B cell (primary cell): ENCODE measurements at regions not wholly inside any gene's neighbourhood (a gene's known extent, or its start where the extent isn't known, plus 50 kb on each side); places are given as distances from the start of the nearest gene placed in this dataset.

Source experiments
- ATAC-seq: fragments of 200-7000 bp; cut with Tn5 transposase; one replicate; pipeline ENCODE4 v1.10.0; 2021; ENCODE audit warnings: low read depth, mild to moderate bottlenecking, moderate number of reproducible peaks, moderate library complexity
- CTCF ChIA-PET: fragments of 350-600 bp; sonication (Branson Sonifier 250); formaldehyde crosslinking; loops from one replicate; lab custom pipeline; 2021; ENCODE audit warnings: antibody characterized with exemption, inconsistent platforms; lab: Charles Lee
- POLR2A ChIA-PET: fragments of 350-600 bp; sonication (Branson Sonifier 250); formaldehyde crosslinking; loops from one replicate; lab custom pipeline; 2021; ENCODE audit warnings: antibody characterized with exemption; lab: Charles Lee
- DNase-seq: peaks from one replicate; pipeline ENCODE4 v3.0.0; 2013
- H2AFZ ChIP-seq: 2 replicates; pipeline ENCODE4 v1.6.1; 2012; ENCODE audit warnings: mild to moderate bottlenecking, low read depth, low read length; ENCODE audit not compliant: insufficient read depth, poor library complexity, severe bottlenecking
- H3K27ac ChIP-seq, 2 donors: 1 replicate in 1 of 2; 2 replicates in 1 of 2; pipeline ENCODE4 v1.5.1; 2012 to 2013; ENCODE audit warnings: low read length in 2 of 2, mild to moderate bottlenecking in 2 of 2, moderate library complexity in 1 of 2
- H3K27me3 ChIP-seq, 4 experiments: fragments of 200-600 bp in 1 of 4; sonication (generic) in 1 of 4; replicated peaks in 1 of 4; 1 replicate in 2 of 4; 2 replicates in 2 of 4; pipeline versions ENCODE4 v1.6.1 to v1.7.0; 2013 to 2016; ENCODE audit warnings: low read length in 3 of 4, mild to moderate bottlenecking in 2 of 4, mixed read lengths in 1 of 4, moderate library complexity in 1 of 4; ENCODE audit not compliant: insufficient read depth in 4 of 4, control insufficient read depth in 3 of 4; ENCODE audit errors: control extremely low read depth in 1 of 4
- H3K36me3 ChIP-seq, 2 experiments: replicated peaks in 1 of 2; 1 replicate in 1 of 2; 2 replicates in 1 of 2; pipeline versions ENCODE4 v1.6.1 to v1.7.1; 2013; ENCODE audit warnings: low read length in 1 of 2; ENCODE audit not compliant: insufficient read depth in 2 of 2, control insufficient read depth in 1 of 2; ENCODE audit errors: control extremely low read depth in 1 of 2, extremely low read depth in 1 of 2
- H3K4me1 ChIP-seq, 2 donors: fragments of 200-600 bp in 1 of 2; sonication (generic) in 1 of 2; 1 replicate in 1 of 2; 2 replicates in 1 of 2; pipeline versions ENCODE4 v1.5.1 to v1.6.1; 2013 to 2017; ENCODE audit warnings: low read length in 2 of 2; ENCODE audit not compliant: control insufficient read depth in 2 of 2, insufficient read depth in 2 of 2
- H3K4me2 ChIP-seq: replicated peaks from 2 replicates; pipeline ENCODE3; 2012; ENCODE audit warnings: mild to moderate bottlenecking, low read depth, low read length; ENCODE audit not compliant: poor library complexity, severe bottlenecking
- H3K4me3 ChIP-seq, 5 experiments: fragments of 200-600 bp in 1 of 5; sonication (generic) in 1 of 5; 1 replicate in 3 of 5; 2 replicates in 2 of 5; pipeline versions ENCODE4 v1.5.1 to v1.7.0; 2011 to 2016; ENCODE audit warnings: low read length in 4 of 5, mild to moderate bottlenecking in 4 of 5, low read depth in 2 of 5, control low read depth in 1 of 5, moderate library complexity in 1 of 5; ENCODE audit not compliant: insufficient read depth in 1 of 5; ENCODE audit errors: control extremely low read depth in 1 of 5, extremely low read depth in 1 of 5
- H3K79me2 ChIP-seq: fragments of 200-600 bp; sonication (generic); one replicate; pipeline ENCODE4 v1.6.0; 2016; ENCODE audit warnings: low read length; ENCODE audit not compliant: control insufficient read depth, insufficient read depth
- H3K9ac ChIP-seq: fragments of 200-600 bp; sonication (generic); 2 replicates; pipeline ENCODE4 v1.6.1; 2017; ENCODE audit warnings: mild to moderate bottlenecking, low read length, moderate library complexity
- H3K9me3 ChIP-seq, 3 donors: one replicate each; pipeline versions ENCODE4 v1.6.1 to v1.7.1; 2013; ENCODE audit warnings: low read length in 2 of 3; ENCODE audit not compliant: control insufficient read depth in 2 of 3, insufficient read depth in 1 of 3; ENCODE audit errors: control extremely low read depth in 1 of 3
- H4K20me1 ChIP-seq: 2 replicates; pipeline ENCODE4 v1.6.0; 2012; ENCODE audit warnings: mild to moderate bottlenecking, low read length; ENCODE audit not compliant: insufficient read depth, control insufficient read depth, poor library complexity, severe bottlenecking
- H3K27ac Mint-ChIP-seq: one replicate; pipeline ENCODE4 v1.8.0; 2021; ENCODE audit warnings: mixed read lengths
- H3K27me3 Mint-ChIP-seq: one replicate; pipeline ENCODE4 v1.8.0; 2021; ENCODE audit warnings: mixed read lengths
- H3K4me1 Mint-ChIP-seq: one replicate; pipeline ENCODE4 v1.8.0; 2021; ENCODE audit warnings: mixed read lengths
- H3K4me3 Mint-ChIP-seq: one replicate; pipeline ENCODE4 v1.8.0; 2021; ENCODE audit warnings: mixed read lengths
- H3K9me3 Mint-ChIP-seq: one replicate; pipeline ENCODE4 v1.8.0; 2022; ENCODE audit warnings: mixed read lengths; ENCODE audit not compliant: insufficient read depth
- EZH2 ChIP-seq: IDR thresholded peaks from 2 replicates; pipeline ENCODE4 v1.6.1; 2012; ENCODE audit warnings: borderline replicate concordance, low read depth, mild to moderate bottlenecking, moderate library complexity, low read length; ENCODE audit not compliant: insufficient read depth, poor library complexity, severe bottlenecking
- whole genome bisulfite sequencing: methylation state at CpG from one replicate; pipeline ENCODE4 v1.1.5; 2013; ENCODE audit warnings: missing lambda C conversion rate; ENCODE audit not compliant: insufficient coverage; 5-methylcytosine and 5-hydroxymethylcytosine counted together
- intact Hi-C: fragments of 100-400 bp; cut with micrococcal nuclease; formaldehyde crosslinking; loops from one replicate; pipeline ENCODE4 v1.10.0; 2022
- TF ChIP-seq, protein P1 (sequence below): fragments of 200-600 bp; IDR thresholded peaks from one replicate; pipeline ENCODE4 v1.8.0; 2022; ENCODE audit warnings: antibody characterized with exemption, mild to moderate bottlenecking

DNA sequence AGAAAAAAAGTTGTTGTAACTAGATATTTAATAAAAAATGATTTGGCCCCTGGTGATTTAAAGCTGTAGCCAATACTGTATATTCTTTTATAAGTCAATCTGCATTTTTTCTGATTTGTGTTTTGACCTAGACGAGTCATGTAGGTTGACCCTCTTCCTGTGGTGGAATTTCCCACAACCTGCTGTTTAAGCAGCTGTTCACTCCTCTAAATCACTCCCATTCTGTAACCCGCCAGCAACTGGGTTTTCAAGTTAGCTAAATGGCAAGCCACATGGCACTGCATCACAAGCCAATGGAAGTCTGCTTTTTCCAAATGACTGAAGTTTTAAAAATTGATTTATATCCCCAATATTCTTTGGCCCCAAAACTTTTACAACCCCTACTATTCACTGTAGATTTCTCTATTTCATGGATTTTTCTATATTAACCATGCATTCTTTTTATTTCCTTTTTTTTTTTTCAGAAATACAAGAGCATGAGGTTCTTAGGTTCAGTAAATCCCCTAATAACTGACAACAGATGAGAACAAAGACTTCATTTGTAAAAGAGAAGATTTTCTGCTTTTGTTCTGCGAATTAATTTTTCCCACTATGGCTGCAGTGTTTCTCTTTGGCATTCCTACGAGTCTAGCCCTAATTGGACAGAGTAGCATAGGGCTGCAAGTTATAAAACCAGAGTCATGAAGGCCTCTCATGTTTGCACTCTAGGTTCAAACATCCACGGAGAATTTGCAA, 184.5 kb upstream of the TLE4 start:
- intact Hi-C loops = no loop called here
- CTCF ChIA-PET = no interaction called here
- Histone ChIP-seq H3K27ac (no peak overlapping the region), H4K20me1 (no peaks in the 10 kb centered on the region), H3K9me3 (peaks cover 0 to 2% (median 0%) of the 10 kb centered on the region in 3 donors), H3K9ac (no peak overlapping the region), H3K27me3 (no peaks in the 10 kb centered on the region), H3K4me1 (no peaks in the 10 kb centered on the region), H3K79me2 (no peaks in the 10 kb centered on the region), H3K36me3 (no peaks in the 10 kb centered on the region), H3K4me2 (no peak overlapping the region), H2AFZ (no peak overlapping the region), H3K4me3 (no peak overlapping the region)
- Mint-ChIP-seq H3K9me3 (peaks cover 10% of the 10 kb centered on the region), H3K4me1 (peaks cover 8% of the 10 kb centered on the region), H3K27me3 (peaks cover 10% of the 10 kb centered on the region), H3K27ac (no peak overlapping the region), H3K4me3 (no peak overlapping the region)
- TF ChIP-seq, protein P1, sequence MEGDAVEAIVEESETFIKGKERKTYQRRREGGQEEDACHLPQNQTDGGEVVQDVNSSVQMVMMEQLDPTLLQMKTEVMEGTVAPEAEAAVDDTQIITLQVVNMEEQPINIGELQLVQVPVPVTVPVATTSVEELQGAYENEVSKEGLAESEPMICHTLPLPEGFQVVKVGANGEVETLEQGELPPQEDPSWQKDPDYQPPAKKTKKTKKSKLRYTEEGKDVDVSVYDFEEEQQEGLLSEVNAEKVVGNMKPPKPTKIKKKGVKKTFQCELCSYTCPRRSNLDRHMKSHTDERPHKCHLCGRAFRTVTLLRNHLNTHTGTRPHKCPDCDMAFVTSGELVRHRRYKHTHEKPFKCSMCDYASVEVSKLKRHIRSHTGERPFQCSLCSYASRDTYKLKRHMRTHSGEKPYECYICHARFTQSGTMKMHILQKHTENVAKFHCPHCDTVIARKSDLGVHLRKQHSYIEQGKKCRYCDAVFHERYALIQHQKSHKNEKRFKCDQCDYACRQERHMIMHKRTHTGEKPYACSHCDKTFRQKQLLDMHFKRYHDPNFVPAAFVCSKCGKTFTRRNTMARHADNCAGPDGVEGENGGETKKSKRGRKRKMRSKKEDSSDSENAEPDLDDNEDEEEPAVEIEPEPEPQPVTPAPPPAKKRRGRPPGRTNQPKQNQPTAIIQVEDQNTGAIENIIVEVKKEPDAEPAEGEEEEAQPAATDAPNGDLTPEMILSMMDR = no peak
- TF ChIP-seq EZH2 = no peak
- DNase-seq (no peak), ATAC-seq (no peak)
- 80% methylated on average over 2 of the region's 5 CpGs for WGBS
- POLR2A ChIA-PET = no interaction called here

DNA sequence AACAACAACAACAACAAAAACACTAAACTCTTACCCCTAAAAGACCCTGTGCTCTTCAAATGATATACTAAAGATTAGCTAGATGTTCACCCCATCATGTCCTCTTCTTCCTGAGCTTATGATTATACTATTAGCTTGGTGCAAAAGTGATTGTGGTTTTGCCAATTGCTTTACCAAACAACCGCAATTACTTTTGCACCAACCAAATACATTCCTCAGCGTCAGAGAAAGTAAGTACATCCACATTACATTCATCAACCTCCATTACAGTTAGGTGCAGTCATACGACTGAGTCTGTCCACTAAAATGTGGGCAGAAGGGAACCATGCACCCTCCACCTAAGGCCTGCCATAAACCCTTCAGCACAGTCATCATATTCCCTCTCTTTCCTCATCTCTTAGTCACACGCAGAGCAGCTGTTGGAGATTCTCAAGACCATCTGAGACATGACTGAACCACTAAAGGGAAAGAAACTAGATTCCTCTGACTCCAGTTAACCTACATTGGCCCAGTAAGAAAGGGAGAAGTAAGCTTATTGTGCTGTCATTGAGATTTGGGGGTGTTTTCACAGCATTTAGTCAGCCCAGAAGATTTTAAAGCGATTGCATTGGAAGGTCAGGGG, 181.6 kb upstream of the TLE4 start:
- POLR2A ChIA-PET = no interaction called here

More for the DNA sequence above, 181.6 kb upstream of the TLE4 start:
- H3K79me2 ChIP-seq = no peaks in the 10 kb centered on the region
- CTCF ChIA-PET = no interaction called here
- no peak overlapping the region for H3K27ac Mint-ChIP-seq
- H3K4me3 ChIP-seq = no peak overlapping the region
- H3K36me3 ChIP-seq = no peaks in the 10 kb centered on the region
- no peaks in the 10 kb centered on the region for H3K4me1 ChIP-seq
- no peaks in the 10 kb centered on the region for H3K27me3 ChIP-seq
- intact Hi-C loops = no loop called here
- no peak overlapping the region for H3K4me3 Mint-ChIP-seq
- H3K27me3 Mint-ChIP-seq = peaks cover 8% of the 10 kb centered on the region
- 97% methylated on average over 4 of the region's 5 CpGs for WGBS
- H4K20me1 ChIP-seq = no peaks in the 10 kb centered on the region
- H3K27ac ChIP-seq = no peak overlapping the region
- H2AFZ ChIP-seq = no peak overlapping the region
- DNase-seq = no peak
- TF ChIP-seq EZH2 = no peak
- no peak for ATAC-seq
- no peak overlapping the region for H3K9ac ChIP-seq
- no peak overlapping the region for H3K4me2 ChIP-seq
- no peaks in the 10 kb centered on the region for H3K4me1 Mint-ChIP-seq
- H3K9me3 Mint-ChIP-seq = peaks cover under 1% of the 10 kb centered on the region
- no peaks in the 10 kb centered on the region for H3K9me3 ChIP-seq
